ENCODE measurements at regions not wholly inside any gene's neighbourhood (a gene's known extent, or its start where the extent isn't known, plus 50 kb on each side); places are given as distances from the start of the nearest gene placed in this dataset.
"Not testable (repeated sequence)": the region's sequence is repeated elsewhere in the genome, so short reads cannot be mapped to it uniquely, and the experiment has no call there.

GRCh38 chr2:144111437-144111836 is 408.5 kb downstream of the ZEB2 start:
- Mint-ChIP-seq H3K36me3 (ENCODE audit: low read depth) (peaks cover 17% of the 10 kb centered on the region), H3K27me3 (no peaks in the 10 kb centered on the region), H3K9me3 (ENCODE audit: low read depth) (peaks cover 10% of the 10 kb centered on the region), H3K4me3 (no peak overlapping the region), H3K27ac (no peak overlapping the region), H3K4me1 (peaks cover 5% of the 10 kb centered on the region)
- ChIA-PET POLR2A (no interaction called here), CTCF (interaction anchor here (0.9 kb wide), 1 partner anchor 9 kb away, joined by 3 read pairs; no protein-coding TSS in a partner anchor)
- DNase-seq: no peak
- ATAC-seq: no peak
- intact Hi-C loops (cut with DNase I, micrococcal nuclease): no loop called here

- intact Hi-C loops (cut with DNase I, micrococcal nuclease); H3K4me3 Mint-ChIP-seq; ATAC-seq; CTCF ChIA-PET; H3K27ac Mint-ChIP-seq; H3K4me1 Mint-ChIP-seq; DNase-seq; H3K27me3 Mint-ChIP-seq; POLR2A ChIA-PET: not testable (repeated sequence)
- Mint-ChIP-seq H3K9me3 (ENCODE audit: low read depth) (peaks cover 19% of the 10 kb centered on the region), H3K36me3 (ENCODE audit: low read depth) (peaks cover 32% of the 10 kb centered on the region)
These were observed 413.8 kb downstream of the ZEB2 start for GRCh38 chr2:144106104-144106503.

GRCh38 chr2:144102386-144102785 is 417.5 kb downstream of the ZEB2 start:
- Mint-ChIP-seq H3K27ac (no peak overlapping the region), H3K4me3 (no peak overlapping the region), H3K36me3 (ENCODE audit: low read depth) (peaks cover 29% of the 10 kb centered on the region), H3K4me1 (peaks cover 9% of the 10 kb centered on the region), H3K27me3 (no peaks in the 10 kb centered on the region), H3K9me3 (ENCODE audit: low read depth) (peaks cover 14% of the 10 kb centered on the region)
- ChIA-PET POLR2A (no interaction called here), CTCF (interaction anchor here (1.5 kb wide), 1 partner anchor 10 kb away, joined by 3 read pairs; no protein-coding TSS in a partner anchor)
- intact Hi-C loops (cut with DNase I, micrococcal nuclease): no loop called here
- no peak for DNase-seq
- no peak for ATAC-seq

GRCh38 chr2:144099780-144100377 is 420.0 kb downstream of the ZEB2 start:
- Mint-ChIP-seq H3K4me3 (no peak overlapping the region), H3K4me1 (peaks cover 10% of the 10 kb centered on the region), H3K27me3 (no peaks in the 10 kb centered on the region), H3K36me3 (ENCODE audit: low read depth) (peaks cover 11% of the 10 kb centered on the region), H3K9me3 (ENCODE audit: low read depth) (peaks cover 5% of the 10 kb centered on the region), H3K27ac (no peak overlapping the region)
- POLR2A ChIA-PET: no interaction called here
- intact Hi-C loops (cut with DNase I, micrococcal nuclease): no loop called here
- ATAC-seq: peak; percentile 94
- CTCF ChIA-PET: interaction anchor here (0.8 kb wide), 1 partner anchor 11 kb away, joined by 3 read pairs; no protein-coding TSS in a partner anchor
- DNase-seq: peak; percentile 12

GRCh38 chr2:144099340-144099739 is 420.6 kb downstream of the ZEB2 start:
- peaks cover 17% of the 10 kb centered on the region for H3K36me3 Mint-ChIP-seq (ENCODE audit: low read depth)
- intact Hi-C loops (cut with DNase I, micrococcal nuclease): no loop called here
- POLR2A ChIA-PET: no interaction called here
- ATAC-seq (no peak), DNase-seq (no peak)
- no peak overlapping the region for H3K4me3 Mint-ChIP-seq
- H3K27me3 Mint-ChIP-seq: no peaks in the 10 kb centered on the region
- peaks cover 11% of the 10 kb centered on the region for H3K4me1 Mint-ChIP-seq
- CTCF ChIA-PET: interaction anchor here (0.8 kb wide), 1 partner anchor 11 kb away, joined by 3 read pairs; no protein-coding TSS in a partner anchor
- no peak overlapping the region for H3K27ac Mint-ChIP-seq
- H3K9me3 Mint-ChIP-seq (ENCODE audit: low read depth): peaks cover 10% of the 10 kb centered on the region

GRCh38 chr2:144097440-144098225 is 422.3 kb downstream of the ZEB2 start:
- Mint-ChIP-seq H3K27me3 (no peaks in the 10 kb centered on the region), H3K9me3 (ENCODE audit: low read depth) (peaks cover 11% of the 10 kb centered on the region), H3K4me3 (no peak overlapping the region), H3K27ac (no peak overlapping the region), H3K36me3 (ENCODE audit: low read depth) (peaks cover 17% of the 10 kb centered on the region), H3K4me1 (peaks cover 11% of the 10 kb centered on the region)
- no peak for DNase-seq
- intact Hi-C loops (cut with DNase I, micrococcal nuclease): no loop called here
- CTCF ChIA-PET: no interaction called here
- ATAC-seq: no peak
- POLR2A ChIA-PET: no interaction called here

GRCh38 chr2:144096531-144096930 is 423.4 kb downstream of the ZEB2 start:
- Mint-ChIP-seq H3K9me3 (ENCODE audit: low read depth) (peaks cover 15% of the 10 kb centered on the region), H3K4me3 (no peak overlapping the region), H3K27me3 (no peaks in the 10 kb centered on the region), H3K27ac (no peak overlapping the region), H3K36me3 (ENCODE audit: low read depth) (peaks cover 17% of the 10 kb centered on the region), H3K4me1 (peaks cover 11% of the 10 kb centered on the region)
- intact Hi-C loops (cut with DNase I, micrococcal nuclease): no loop called here
- no peak for DNase-seq
- POLR2A ChIA-PET: no interaction called here
- ATAC-seq: no peak
- CTCF ChIA-PET: no interaction called here

- DNase-seq (no peak), ATAC-seq (peak; percentile 36)
- H3K36me3 Mint-ChIP-seq (ENCODE audit: low read depth): peaks cover 18% of the 10 kb centered on the region
- ChIA-PET POLR2A (no interaction called here), CTCF (no interaction called here)
- H3K4me3 Mint-ChIP-seq: no peak overlapping the region
- H3K9me3 Mint-ChIP-seq (ENCODE audit: low read depth): peaks cover 15% of the 10 kb centered on the region
- no peaks in the 10 kb centered on the region for H3K27me3 Mint-ChIP-seq
- H3K27ac Mint-ChIP-seq: no peak overlapping the region
- H3K4me1 Mint-ChIP-seq: peaks cover 4% of the 10 kb centered on the region
- intact Hi-C loops (cut with DNase I, micrococcal nuclease): no loop called here
These were observed 425.3 kb downstream of the ZEB2 start for GRCh38 chr2:144094408-144095151.

GRCh38 chr2:144091622-144092021 is 428.3 kb downstream of the ZEB2 start:
- peaks cover 24% of the 10 kb centered on the region for H3K36me3 Mint-ChIP-seq (ENCODE audit: low read depth)
- no peak overlapping the region for H3K27ac Mint-ChIP-seq
- ChIA-PET POLR2A (no interaction called here), CTCF (no interaction called here)
- intact Hi-C loops (cut with DNase I, micrococcal nuclease): no loop called here
- H3K4me1 Mint-ChIP-seq: peaks cover 13% of the 10 kb centered on the region
- ATAC-seq (no peak), DNase-seq (no peak)
- H3K27me3 Mint-ChIP-seq: no peaks in the 10 kb centered on the region
- H3K4me3 Mint-ChIP-seq: no peak overlapping the region
- H3K9me3 Mint-ChIP-seq (ENCODE audit: low read depth): peaks cover 17% of the 10 kb centered on the region

- intact Hi-C loops (cut with DNase I, micrococcal nuclease): no loop called here
- Mint-ChIP-seq H3K27ac (no peak overlapping the region), H3K27me3 (no peaks in the 10 kb centered on the region), H3K4me1 (peaks cover 11% of the 10 kb centered on the region), H3K4me3 (no peak overlapping the region), H3K9me3 (ENCODE audit: low read depth) (peaks cover 6% of the 10 kb centered on the region), H3K36me3 (ENCODE audit: low read depth) (peaks cover 12% of the 10 kb centered on the region)
- ATAC-seq (no peak), DNase-seq (no peak)
- CTCF ChIA-PET: interaction anchor here (0.9 kb wide), 1 partner anchor 11 kb away, joined by 3 read pairs; no protein-coding TSS in a partner anchor
- POLR2A ChIA-PET: no interaction called here
These were observed 431.1 kb downstream of the ZEB2 start for GRCh38 chr2:144088863-144089262.

- Mint-ChIP-seq H3K4me1 (peaks cover 11% of the 10 kb centered on the region), H3K4me3 (no peak overlapping the region), H3K27ac (peak overlapping the region; percentile 51), H3K9me3 (ENCODE audit: low read depth) (peaks cover 5% of the 10 kb centered on the region), H3K27me3 (no peaks in the 10 kb centered on the region), H3K36me3 (ENCODE audit: low read depth) (peaks cover 11% of the 10 kb centered on the region)
- ATAC-seq: peak; percentile 30
- ChIA-PET POLR2A (no interaction called here), CTCF (no interaction called here)
- DNase-seq: no peak
- intact Hi-C loops (cut with DNase I, micrococcal nuclease): no loop called here
These were observed 433.0 kb downstream of the ZEB2 start for GRCh38 chr2:144086965-144087364.

GRCh38 chr2:144085016-144085415 is 434.9 kb downstream of the ZEB2 start:
- Mint-ChIP-seq H3K27me3 (no peaks in the 10 kb centered on the region), H3K27ac (no peak overlapping the region), H3K4me1 (peaks cover 11% of the 10 kb centered on the region), H3K4me3 (no peak overlapping the region), H3K9me3 (ENCODE audit: low read depth) (peaks cover 2% of the 10 kb centered on the region), H3K36me3 (ENCODE audit: low read depth) (peaks cover 10% of the 10 kb centered on the region)
- intact Hi-C loops (cut with DNase I, micrococcal nuclease): no loop called here
- CTCF ChIA-PET: no interaction called here
- DNase-seq: no peak
- no peak for ATAC-seq
- POLR2A ChIA-PET: no interaction called here

Data from activated CD4-positive, alpha-beta T cell treated with anti-CD3 and anti-CD28 coated beads for 36 hours (primary cell).